ENCODE measurements at regions not wholly inside any gene's neighbourhood (a gene's known extent, or its start where the extent isn't known, plus 50 kb on each side); places are given as distances from the start of the nearest gene placed in this dataset.
"Not testable (repeated sequence)": the region's sequence is repeated elsewhere in the genome, so short reads cannot be mapped to it uniquely, and the experiment has no call there.

- no peak for DNase-seq (ENCODE audit: low spot score)
Measured at GRCh38 chr7:53596230-53596629, 560.8 kb downstream of the POM121L12 start.

DNA sequence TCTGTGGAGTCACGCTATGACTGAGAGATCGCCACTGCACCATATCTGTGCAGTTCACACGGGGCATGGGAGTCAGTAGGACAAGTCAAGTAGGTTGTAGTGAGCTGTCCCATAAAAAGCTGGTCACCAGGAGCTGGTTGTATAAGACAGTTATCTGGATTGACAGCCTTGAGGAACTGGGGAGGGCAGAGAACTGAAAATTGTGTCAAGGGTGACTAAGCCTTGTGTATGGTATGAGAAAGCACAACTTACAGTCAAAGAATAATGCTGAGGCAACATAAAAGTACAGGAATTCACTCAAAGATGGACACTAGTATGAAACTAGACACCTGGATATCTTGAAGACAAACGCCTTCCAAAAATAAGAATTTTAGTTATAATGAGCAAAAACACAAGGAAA, 564.9 kb downstream of the POM121L12 start:
- DNase-seq (ENCODE audit: low spot score), result no peak

- DNase-seq (ENCODE audit: low spot score), result no peak
Measured at GRCh38 chr7:53602817-53603418, 567.5 kb downstream of the POM121L12 start.

DNA sequence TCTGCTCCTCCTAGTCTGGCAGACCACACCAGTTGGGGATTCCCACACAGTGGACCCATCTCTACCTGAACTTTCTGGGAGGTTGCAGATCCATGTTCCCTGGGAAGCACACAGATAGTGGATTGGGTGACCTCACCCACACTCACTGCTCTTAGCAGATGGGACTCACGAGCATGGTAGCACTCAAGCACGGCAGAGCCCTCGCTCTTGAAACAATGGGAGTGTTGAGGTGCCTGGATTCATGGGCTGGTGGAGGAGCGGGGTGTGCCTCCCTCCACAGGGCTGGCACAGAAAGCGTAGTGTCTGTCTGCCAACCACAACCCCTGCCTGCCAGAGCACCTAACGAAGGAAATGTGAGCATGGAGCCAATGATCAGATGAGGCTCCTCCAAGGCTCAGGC, 568.0 kb downstream of the POM121L12 start:
- DNase-seq (ENCODE audit: low spot score), result no peak

DNA sequence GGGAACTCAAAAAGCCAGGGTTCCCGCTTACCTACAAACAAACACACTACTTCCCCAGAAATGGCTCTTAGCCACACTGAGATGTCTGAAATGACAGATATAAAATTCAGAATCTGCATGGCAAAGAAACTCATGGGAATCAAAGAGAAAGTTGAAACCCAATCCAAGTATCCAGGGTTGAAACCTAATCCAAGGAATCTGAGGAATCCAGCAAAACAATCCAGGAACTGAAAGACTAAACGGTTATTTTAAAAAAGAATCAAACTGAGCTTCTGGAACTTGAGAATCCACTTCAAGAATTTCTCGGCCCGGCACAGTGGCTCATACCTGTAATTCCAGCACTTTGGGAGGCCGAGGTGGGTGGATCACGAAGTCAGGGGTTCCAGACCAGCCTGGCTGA, 568.8 kb downstream of the POM121L12 start:
- DNase-seq (ENCODE audit: low spot score), result no peak

GRCh38 chr7:53607961-53608360, 572.5 kb downstream of the POM121L12 start:
- DNase-seq (ENCODE audit: low spot score), result no peak

DNA sequence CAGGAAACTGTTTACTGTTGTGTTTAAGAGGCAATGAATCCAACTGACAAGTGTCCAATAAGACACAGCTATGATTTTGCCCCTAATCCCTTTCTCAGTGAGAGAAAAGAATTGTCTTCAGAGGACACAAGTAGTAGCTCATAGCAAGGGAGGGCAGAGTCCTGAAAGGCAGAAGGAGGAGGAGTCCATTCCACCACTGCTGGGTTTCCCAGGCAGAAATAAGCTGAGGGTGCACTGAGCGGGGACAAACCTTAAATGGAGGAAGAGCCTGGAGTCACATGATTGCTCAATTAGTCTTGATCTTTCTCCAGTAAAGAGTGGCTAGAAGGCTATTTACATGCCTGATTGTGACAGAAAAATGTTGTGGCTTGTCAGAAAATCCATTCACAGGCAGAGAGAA, 573.8 kb downstream of the POM121L12 start:
- no peak for DNase-seq (ENCODE audit: low spot score)

GRCh38 chr7:53611043-53611442, 575.6 kb downstream of the POM121L12 start:
- no peak for DNase-seq (ENCODE audit: low spot score)

DNA sequence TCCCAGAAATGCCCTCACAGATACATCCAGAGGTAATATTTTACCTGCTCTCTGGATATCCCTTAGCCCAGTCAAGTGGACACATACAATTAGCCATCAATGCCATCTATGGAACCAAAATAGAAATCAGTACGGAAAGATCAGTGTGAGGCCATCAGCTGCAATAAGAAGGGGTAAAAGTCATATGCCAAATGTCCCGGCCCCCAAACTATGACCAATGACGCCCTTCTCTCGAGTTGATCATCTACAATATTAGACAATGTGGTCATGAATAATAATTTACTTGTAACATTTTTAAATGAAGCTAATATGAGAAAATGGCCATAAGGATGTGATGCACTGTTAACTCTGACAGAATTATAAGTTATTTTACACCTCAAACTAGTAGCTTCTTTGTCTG, 588.9 kb downstream of the POM121L12 start:
- no peak for DNase-seq (ENCODE audit: low spot score)

DNA sequence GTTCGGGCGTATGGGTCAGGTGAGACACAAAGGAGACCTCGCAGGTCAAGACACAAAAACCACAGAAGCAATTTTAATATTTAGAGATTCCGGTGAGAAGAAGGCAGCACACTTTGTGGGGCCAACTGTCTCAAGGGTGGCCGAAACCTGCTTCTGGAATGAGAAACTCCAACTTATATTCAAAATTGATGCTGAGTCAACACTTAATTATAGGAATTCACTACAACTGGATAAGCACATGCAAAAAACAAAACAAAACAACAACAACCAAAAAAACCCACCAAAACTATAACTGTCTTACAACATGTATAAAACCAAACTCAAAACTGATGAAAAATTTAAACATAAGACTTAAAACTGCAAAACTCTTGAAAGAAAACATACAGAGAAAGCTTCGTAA, 593.3 kb downstream of the POM121L12 start:
- no peak for DNase-seq (ENCODE audit: low spot score)

GRCh38 chr7:53635251-53635650, 599.8 kb downstream of the POM121L12 start:
- not testable (repeated sequence) for DNase-seq (ENCODE audit: low spot score)

GRCh38 chr7:53638517-53638916, 603.1 kb downstream of the POM121L12 start:
- no peak for DNase-seq (ENCODE audit: low spot score)

DNA sequence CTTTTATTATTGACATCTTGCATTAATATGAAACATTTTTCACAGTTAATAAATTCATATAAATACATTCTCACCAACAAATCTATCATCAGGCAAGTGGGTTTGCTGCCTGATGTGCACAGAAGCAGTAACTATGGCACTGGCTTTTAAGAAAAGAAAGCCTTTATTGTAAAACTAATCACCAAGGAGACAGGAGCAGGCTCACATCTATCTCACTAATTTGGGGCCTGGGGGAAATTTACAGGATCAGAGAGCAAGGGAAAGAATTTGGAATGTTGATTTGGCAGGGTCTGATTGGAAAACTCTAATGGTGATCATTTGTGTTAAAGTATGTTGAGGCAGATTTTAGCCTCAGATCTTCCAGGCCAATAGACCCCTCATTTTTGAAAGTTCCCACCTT, 605.7 kb downstream of the POM121L12 start:
- DNase-seq (ENCODE audit: low spot score), result no peak

GRCh38 chr7:53642361-53642760, 606.9 kb downstream of the POM121L12 start:
- DNase-seq (ENCODE audit: low spot score), result no peak

GRCh38 chr7:53642866-53643265, 607.4 kb downstream of the POM121L12 start:
- DNase-seq (ENCODE audit: low spot score), result no peak

DNA sequence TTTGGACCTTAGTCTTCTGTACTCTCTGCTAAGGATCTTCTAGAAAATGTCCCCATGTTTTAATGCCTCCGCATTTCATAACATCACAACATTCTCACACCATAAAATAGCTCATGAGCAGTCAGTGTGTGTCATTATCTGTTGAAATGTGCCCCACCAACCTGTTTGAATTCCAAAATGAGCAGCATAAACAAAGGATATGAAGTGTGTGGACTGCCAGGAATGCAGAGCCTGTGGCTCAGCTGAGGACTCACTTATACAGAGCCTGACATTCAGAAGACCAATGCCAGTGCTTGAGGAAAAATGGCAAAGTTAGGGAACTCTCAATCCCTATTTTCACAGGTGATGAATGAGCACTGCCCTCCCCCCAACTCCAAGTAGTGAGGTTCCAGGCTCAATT, 621.4 kb downstream of the POM121L12 start:
- DNase-seq (ENCODE audit: low spot score), result no peak

DNA sequence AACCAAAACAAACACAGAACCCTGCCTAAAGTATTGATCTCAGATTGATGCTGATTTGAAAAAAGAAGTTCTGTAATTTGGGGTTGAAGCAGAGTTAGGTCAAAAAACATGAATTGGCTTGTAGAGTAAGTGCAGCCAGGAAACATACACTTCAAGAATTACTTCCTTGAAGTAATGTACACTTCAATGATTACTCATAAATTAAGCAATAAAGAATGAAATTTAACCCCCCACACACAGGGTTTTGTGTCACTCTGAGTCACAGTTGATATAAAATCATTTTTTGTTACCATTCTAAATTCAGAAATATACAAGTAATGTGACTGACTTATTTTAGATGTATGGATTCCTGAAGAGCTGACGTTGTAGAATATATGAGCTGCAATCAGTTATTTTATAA, 622.2 kb downstream of the POM121L12 start:
- DNase-seq (ENCODE audit: low spot score), result no peak

- no peak for DNase-seq (ENCODE audit: low spot score)
Measured at GRCh38 chr7:53658951-53659350, 623.5 kb downstream of the POM121L12 start.

- no peak for DNase-seq (ENCODE audit: low spot score)
Measured at GRCh38 chr7:53661645-53662217, 626.3 kb downstream of the POM121L12 start.

DNA sequence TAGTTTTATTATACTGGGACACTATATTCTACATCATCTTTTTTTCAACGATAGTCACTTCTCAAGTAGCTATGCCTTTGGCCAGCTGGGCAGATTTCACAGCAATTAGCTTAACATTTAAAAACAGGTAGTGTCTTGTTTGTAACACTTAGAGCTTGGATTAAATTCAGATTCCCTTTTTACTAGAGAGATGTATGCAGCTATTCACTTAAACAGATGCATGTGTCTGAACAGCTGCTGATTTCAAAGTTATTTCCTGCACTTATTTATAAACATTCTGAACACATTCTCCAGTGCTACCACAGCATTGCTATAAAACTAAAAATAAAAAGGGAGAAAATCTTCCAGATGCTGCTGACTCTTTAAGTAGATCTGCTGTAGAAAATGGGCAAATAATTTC, 637.2 kb downstream of the POM121L12 start:
- no peak for DNase-seq (ENCODE audit: low spot score)

- no peak for DNase-seq (ENCODE audit: low spot score)
Measured at GRCh38 chr7:53675835-53676234, 640.4 kb downstream of the POM121L12 start.

GRCh38 chr7:53684693-53685092, 649.3 kb downstream of the POM121L12 start:
- no peak for DNase-seq (ENCODE audit: low spot score)

GRCh38 chr7:53690411-53690810, 655.0 kb downstream of the POM121L12 start:
- DNase-seq (ENCODE audit: low spot score), result no peak

- DNase-seq (ENCODE audit: low spot score), result no peak
Measured at GRCh38 chr7:53697913-53698312, 662.5 kb downstream of the POM121L12 start.

Data from Ammon's horn (tissue), 1 donor.